Osteocyte (in vitro differentiated cells): ENCODE measurements at regions not wholly inside any gene's neighbourhood (a gene's known extent, or its start where the extent isn't known, plus 50 kb on each side); places are given as distances from the start of the nearest gene placed in this dataset.
A peak's percentile ranks its signal among the peaks of the same experiment; 100 is the strongest.
"Not testable (repeated sequence)": the region's sequence is repeated elsewhere in the genome, so short reads cannot be mapped to it uniquely, and the experiment has no call there.

Source experiments
- DNase-seq: peaks from one replicate; pipeline ENCODE4 v3.0.0; 2021; ENCODE audit warnings: mixed read lengths; ENCODE audit not compliant: unreplicated experiment; ENCODE audit errors: extremely low spot score
- H3K27ac Mint-ChIP-seq: one replicate; pipeline ENCODE4 v1.8.0; 2021; ENCODE audit warnings: mild to moderate bottlenecking, mixed read lengths; ENCODE audit not compliant: unreplicated experiment
- H3K27me3 Mint-ChIP-seq: one replicate; pipeline ENCODE4 v1.8.0; 2021; ENCODE audit warnings: mixed read lengths; ENCODE audit not compliant: unreplicated experiment
- H3K36me3 Mint-ChIP-seq: one replicate; pipeline ENCODE4 v1.8.0; 2021; ENCODE audit warnings: mixed read lengths; ENCODE audit not compliant: unreplicated experiment
- H3K4me1 Mint-ChIP-seq: one replicate; pipeline ENCODE4 v1.8.0; 2021; ENCODE audit warnings: mixed read lengths; ENCODE audit not compliant: unreplicated experiment
- H3K4me3 Mint-ChIP-seq: one replicate; pipeline ENCODE4 v1.8.0; 2021; ENCODE audit warnings: mild to moderate bottlenecking, moderate library complexity, mixed read lengths; ENCODE audit not compliant: unreplicated experiment
- H3K9me3 Mint-ChIP-seq: one replicate; pipeline ENCODE4 v1.8.0; 2021; ENCODE audit warnings: mixed read lengths; ENCODE audit not compliant: unreplicated experiment
- CTCF ChIP-seq: fragments of 200-600 bp; sonication (generic); IDR thresholded peaks from 2 replicates; pipeline ENCODE4 v1.5.0; 2021; ENCODE audit warnings: antibody characterized with exemption, mild to moderate bottlenecking, moderate library complexity

DNA sequence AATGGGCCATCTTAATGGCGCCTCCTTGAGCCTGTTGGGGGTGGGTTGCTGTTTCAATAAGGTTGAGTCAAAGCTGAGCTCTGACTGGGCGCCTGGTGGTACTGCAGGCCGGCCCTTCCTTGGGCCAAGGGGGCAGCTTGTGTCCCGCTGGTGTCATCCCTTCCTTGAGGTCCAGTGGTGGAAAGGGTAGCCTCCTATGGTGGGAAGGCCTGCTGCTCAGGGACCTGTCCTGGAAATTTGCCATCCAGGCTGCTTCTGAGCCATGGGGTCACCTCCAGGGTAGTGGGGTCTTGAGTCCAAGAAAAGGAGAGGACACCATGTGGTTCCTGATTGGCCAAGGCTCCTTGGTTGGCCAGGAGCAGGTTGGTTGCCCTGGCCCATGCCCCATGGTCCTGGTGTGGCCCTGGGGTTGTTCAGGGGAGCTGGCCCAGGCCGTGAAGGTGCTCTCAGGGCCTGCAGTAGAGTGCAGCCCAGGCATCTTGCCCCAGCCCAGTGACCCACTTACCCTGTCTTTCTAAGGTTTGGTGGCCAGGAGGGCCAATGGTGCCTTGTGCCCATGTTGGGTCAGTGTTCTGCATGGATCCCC, 188.7 kb downstream of the UBE3A start:
- Mint-ChIP-seq H3K27me3 (no peaks in the 10 kb centered on the region), H3K27ac (no peak overlapping the region), H3K9me3 (peaks cover 27% of the 10 kb centered on the region), H3K4me1 (no peaks in the 10 kb centered on the region), H3K4me3 (no peak overlapping the region), H3K36me3 (no peaks in the 10 kb centered on the region)
- DNase-seq: no peak
- no peak for TF ChIP-seq CTCF

DNA sequence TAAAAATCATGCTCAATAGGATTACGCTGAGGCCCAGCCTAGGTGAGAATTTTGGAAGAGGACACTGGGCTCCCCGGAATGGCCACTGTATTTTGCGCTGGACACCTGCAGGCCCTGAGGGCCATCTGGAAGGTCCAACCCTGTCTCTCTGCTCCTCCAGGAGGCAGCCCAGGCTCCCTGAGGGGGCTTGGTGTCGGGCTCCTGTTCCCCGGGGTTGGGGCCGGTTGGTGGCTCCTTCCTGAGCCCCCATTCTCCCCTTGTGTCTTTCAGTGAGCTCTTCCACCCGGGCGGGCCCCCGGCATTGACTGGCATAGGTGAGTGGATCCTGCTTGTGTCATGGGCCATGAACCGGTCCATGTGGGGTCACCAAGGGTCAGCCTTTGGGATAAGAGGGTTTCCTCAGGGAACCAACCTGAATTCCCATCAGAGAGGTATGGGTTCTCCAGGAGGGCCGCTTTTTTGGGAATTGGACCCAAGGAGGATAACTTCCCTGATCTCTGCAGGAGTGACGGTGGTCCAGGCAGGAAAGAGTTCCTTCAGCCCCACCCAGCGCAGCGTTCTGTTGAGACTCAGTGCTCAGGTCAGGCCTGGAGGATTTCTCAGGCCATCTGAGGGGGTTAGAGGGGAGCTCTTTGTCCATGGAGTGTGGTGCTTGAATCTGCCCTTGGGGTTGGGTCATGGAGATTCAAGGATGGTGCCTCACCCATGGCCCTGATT, 187.8 kb downstream of the UBE3A start:
- no peak for TF ChIP-seq CTCF
- Mint-ChIP-seq H3K9me3 (peaks cover 27% of the 10 kb centered on the region), H3K27me3 (no peaks in the 10 kb centered on the region), H3K4me3 (no peak overlapping the region), H3K27ac (no peak overlapping the region), H3K36me3 (no peaks in the 10 kb centered on the region), H3K4me1 (no peaks in the 10 kb centered on the region)
- peak; percentile 81 for DNase-seq

DNA sequence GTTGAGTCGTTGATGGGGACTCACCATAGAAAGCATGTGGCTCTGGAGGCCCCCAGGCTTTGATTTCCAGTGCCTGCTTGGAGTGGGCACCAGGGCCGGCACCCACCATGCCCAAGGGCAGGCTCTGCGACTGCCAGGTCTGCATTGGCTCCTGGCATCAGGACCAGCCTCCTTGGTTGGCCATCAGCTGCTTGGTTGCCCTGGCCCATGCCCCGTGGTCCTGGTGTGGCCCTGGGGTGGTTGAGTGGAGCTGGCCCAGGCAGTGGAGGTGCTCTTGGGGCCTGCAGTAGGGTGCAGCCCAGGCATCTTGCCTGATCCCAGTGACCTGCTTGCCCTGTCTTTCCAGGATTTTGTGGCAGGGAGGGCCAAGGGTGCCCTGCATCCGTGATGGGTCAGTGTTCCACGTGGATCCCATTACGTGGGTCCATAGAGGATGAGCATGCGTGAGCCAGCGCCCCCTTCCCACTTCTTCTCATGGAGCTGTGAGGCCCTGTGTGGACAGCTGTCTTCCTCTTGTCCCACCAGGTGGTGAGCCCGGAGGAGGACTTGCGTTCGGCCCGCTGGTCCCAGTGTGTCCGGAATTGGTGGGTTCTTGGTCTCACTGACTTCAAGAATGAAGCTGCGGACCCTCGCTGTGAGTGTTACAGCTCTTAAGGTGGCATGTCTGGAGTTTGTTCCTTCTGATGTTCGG, 187.0 kb downstream of the UBE3A start:
- no peaks in the 10 kb centered on the region for H3K4me1 Mint-ChIP-seq
- no peak overlapping the region for H3K27ac Mint-ChIP-seq
- no peaks in the 10 kb centered on the region for H3K36me3 Mint-ChIP-seq
- peaks cover 30% of the 10 kb centered on the region for H3K9me3 Mint-ChIP-seq
- no peak overlapping the region for H3K4me3 Mint-ChIP-seq
- TF ChIP-seq CTCF: no peak
- H3K27me3 Mint-ChIP-seq: no peaks in the 10 kb centered on the region
- DNase-seq: peak; percentile 81

DNA sequence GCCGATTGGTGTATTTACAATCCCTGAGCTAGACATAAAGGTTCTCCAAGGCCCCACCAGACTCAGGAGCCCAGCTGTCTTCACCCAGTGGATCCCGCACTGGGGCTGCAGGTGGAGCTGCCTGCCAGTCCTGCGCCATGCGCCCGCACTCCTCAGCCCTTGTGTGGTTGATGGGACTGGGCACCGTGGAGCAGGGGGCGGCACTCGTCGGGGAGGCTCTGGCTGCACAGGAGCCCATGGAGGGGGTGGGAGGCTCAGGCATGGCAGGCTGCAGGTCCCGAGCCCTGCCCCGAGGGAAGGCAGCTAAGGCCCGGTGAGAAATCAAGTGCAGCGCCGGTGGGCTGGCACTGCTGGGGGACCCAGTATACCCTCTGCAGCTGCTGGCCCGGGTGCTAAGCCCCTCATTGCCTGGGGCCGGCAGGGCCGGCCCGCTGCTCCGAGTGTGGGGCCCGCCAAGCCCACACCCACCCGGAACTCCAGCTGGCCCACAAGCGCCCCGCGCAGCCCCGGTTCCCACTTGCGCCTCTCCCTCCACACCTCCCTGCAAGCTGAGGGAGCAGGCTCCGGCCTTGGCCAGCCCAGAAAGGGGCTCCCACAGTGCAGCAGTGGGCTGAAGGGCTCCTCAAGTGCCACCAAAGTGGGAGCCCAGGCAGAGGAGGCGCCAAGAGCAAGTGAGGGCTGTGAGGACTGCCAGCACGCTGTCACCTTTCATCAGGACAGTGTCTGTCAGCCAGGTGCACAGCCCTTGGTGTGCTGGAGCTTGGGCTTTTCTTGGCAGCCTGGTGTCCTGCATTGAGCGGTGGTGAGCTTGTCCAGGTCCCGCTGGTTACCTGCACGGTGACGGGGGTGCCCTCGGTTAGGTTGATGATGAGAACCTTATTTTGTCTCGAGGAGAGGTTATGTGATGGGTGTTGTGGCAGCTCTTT, 185.5 kb downstream of the UBE3A start:
- H3K4me3 Mint-ChIP-seq, H3K4me1 Mint-ChIP-seq, H3K27me3 Mint-ChIP-seq, DNase-seq, H3K36me3 Mint-ChIP-seq, H3K27ac Mint-ChIP-seq: not testable (repeated sequence)
- H3K9me3 Mint-ChIP-seq: peaks cover 29% of the 10 kb centered on the region

GRCh38 chr15:25268166-25268565, 170.7 kb downstream of the UBE3A start:
- Mint-ChIP-seq H3K4me3 (no peak overlapping the region), H3K27ac (no peak overlapping the region), H3K36me3 (no peaks in the 10 kb centered on the region), H3K9me3 (peaks cover 18% of the 10 kb centered on the region), H3K27me3 (no peaks in the 10 kb centered on the region), H3K4me1 (no peaks in the 10 kb centered on the region)
- no peak for DNase-seq
- no peak for TF ChIP-seq CTCF
